GM10266 (cell line): ENCODE measurements at regions not wholly inside any gene's neighbourhood (a gene's known extent, or its start where the extent isn't known, plus 50 kb on each side); places are given as distances from the start of the nearest gene placed in this dataset.

Source experiments
- DNase-seq: peaks from one replicate; pipeline ENCODE4 v3.0.0; 2012; ENCODE audit errors: extremely low spot score
- CTCF ChIP-seq: IDR thresholded peaks from 2 replicates; pipeline ENCODE4 v1.5.1; 2012; ENCODE audit warnings: mild to moderate bottlenecking, low read depth; ENCODE audit not compliant: control insufficient read depth, insufficient read depth; ENCODE audit errors: missing control alignments

GRCh38 chr16:35560637-35560984 lies 2101.2 kb downstream of the TP53TG3F start:
- no peak for TF ChIP-seq CTCF
- DNase-seq, result no peak

- no peak for TF ChIP-seq CTCF
- DNase-seq, result no peak
Measured at GRCh38 chr16:35561346-35561745, 2101.9 kb downstream of the TP53TG3F start.

GRCh38 chr16:35562471-35562870 lies 2103.1 kb downstream of the TP53TG3F start:
- no peak for TF ChIP-seq CTCF
- DNase-seq, result no peak

- TF ChIP-seq CTCF, result no peak
- DNase-seq, result no peak
Measured at GRCh38 chr16:35562919-35563318, 2103.5 kb downstream of the TP53TG3F start.

- no peak for DNase-seq
- no peak for TF ChIP-seq CTCF
Measured at GRCh38 chr16:35564148-35564547, 2104.7 kb downstream of the TP53TG3F start.

GRCh38 chr16:35564889-35565288 lies 2105.5 kb downstream of the TP53TG3F start:
- TF ChIP-seq CTCF, result no peak
- no peak for DNase-seq

- TF ChIP-seq CTCF, result no peak
- DNase-seq, result no peak
Measured at GRCh38 chr16:35565626-35566025, 2106.2 kb downstream of the TP53TG3F start.
